ENCODE measurements at regions not wholly inside any gene's neighbourhood (a gene's known extent, or its start where the extent isn't known, plus 50 kb on each side); places are given as distances from the start of the nearest gene placed in this dataset.

DNA sequence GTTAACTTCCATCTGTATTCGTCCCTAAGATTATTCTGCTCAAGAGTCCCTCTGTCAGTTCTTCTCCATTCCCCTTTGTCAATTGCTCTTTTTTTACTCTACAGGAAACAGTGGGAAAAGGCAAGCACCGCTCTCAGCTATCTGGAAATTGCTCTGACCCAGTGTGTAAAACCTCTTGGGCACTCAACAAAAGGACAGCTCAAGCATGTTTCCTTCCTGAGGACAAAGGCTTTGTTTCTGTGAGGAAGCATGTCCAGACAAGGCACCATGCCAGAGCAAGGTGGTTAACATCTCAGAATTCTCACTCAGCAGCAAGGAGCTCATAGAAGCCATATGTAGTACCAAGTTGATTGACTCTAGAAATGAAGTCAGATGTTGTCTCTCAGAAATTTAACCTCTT is 735.6 kb downstream of the TSN start (continued):
- TF ChIP-seq KDM4A (IDR thresholded peaks at IDR 0.05; ENCODE audit: low read depth, low read length, severe bottlenecking) (no peak), HDAC6 (IDR thresholded peaks at IDR 0.05; ENCODE audit: low read depth, low read length) (no peak)
